CD4-positive, alpha-beta T cell treated with Interleukin-10 for 1 hour (primary cell): ENCODE measurements at regions not wholly inside any gene's neighbourhood (a gene's known extent, or its start where the extent isn't known, plus 50 kb on each side); places are given as distances from the start of the nearest gene placed in this dataset.

Source experiments
- DNase-seq: peaks from one replicate; pipeline ENCODE4 v3.0.0-alpha.2; 2020

DNA sequence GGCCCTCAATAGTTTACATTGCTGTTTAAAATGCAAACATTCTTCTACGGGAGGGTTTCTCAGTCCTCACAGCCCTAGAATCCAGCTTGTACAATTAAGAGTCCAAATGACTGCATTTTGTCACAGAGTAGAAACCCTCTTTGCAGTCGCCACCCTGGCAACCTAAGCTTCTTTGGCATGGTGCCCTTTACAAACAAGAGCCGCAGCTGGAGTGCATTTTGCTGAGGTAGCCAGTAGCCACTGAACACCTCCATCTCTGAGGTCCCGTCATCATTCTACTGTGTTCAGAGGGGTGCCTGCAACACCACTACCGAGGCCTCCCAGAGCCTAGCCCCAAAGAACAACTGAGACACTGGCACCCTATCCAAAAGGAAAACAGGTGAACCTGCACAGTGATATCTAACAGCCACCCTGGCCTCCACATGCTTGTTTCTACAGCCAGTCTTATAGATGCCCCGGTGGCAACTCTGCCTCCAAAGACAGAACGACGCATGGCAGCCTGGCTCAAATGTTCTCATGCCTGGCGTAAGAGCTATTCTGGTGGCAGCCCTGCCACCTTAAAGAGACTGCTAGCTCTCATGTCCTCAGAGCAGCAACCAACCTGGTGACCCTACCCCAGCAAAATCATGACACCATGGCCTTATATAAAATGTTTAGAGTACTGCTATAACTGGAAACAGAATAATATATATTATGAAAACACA is 801.9 kb downstream of the TECRL start:
- DNase-seq = no peak

DNA sequence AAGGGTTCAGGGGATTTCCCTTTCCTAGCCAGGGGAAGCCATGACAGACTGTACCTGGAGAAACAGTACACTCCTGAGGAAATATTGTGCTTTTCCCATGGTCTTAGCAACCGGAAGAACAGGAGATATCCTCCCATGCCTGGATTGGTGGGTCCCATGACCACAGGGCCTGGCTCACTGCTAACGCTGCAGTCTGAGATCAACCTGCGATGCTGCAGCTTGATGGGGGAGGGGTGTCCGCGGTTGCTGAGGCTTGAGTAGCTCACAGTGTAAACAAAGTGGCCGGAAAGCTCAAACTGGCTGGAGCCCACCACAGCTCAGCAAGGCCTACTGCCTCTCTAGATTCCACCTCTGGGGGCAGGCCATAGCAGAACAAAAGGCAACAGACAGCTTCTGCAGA is 819.5 kb downstream of the TECRL start:
- DNase-seq = no peak

DNA sequence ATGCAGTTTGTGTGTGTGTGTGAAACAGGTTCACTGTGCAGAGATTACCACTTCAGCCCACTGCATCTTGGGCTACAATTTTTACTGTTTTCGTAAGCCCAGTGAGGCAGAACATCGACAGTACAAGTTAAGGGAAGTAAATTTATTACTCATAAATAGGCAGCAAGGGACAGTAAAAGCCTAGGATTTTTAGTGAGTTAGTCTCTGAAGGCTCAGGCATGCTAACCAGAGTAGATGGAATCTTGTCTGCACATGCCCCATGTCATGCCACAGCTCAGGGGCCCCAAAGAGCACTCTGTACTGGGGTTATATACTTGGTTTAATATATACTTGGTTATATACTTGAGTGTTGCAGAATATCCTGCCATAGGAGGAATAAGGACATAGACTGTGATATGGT is 825.7 kb downstream of the TECRL start:
- DNase-seq = no peak

DNA sequence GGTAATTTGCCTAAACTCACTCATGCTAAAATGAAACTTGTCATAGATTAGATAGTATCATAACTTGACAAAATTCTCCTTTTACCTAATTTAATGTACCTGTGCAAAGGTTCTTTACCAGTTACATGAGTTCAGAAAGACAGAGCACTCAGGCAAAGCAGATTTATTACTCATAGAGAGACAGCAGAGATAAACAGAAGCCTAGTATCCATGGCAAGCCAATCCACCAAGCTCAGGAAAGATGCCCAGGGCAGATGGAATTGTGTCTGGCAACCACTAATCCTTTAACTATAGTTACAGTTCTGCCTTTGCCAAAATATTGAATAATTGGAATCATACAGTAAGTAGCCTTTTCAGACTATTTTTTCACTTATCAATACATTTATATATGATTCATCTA is 826.2 kb downstream of the TECRL start:
- DNase-seq = no peak

DNA sequence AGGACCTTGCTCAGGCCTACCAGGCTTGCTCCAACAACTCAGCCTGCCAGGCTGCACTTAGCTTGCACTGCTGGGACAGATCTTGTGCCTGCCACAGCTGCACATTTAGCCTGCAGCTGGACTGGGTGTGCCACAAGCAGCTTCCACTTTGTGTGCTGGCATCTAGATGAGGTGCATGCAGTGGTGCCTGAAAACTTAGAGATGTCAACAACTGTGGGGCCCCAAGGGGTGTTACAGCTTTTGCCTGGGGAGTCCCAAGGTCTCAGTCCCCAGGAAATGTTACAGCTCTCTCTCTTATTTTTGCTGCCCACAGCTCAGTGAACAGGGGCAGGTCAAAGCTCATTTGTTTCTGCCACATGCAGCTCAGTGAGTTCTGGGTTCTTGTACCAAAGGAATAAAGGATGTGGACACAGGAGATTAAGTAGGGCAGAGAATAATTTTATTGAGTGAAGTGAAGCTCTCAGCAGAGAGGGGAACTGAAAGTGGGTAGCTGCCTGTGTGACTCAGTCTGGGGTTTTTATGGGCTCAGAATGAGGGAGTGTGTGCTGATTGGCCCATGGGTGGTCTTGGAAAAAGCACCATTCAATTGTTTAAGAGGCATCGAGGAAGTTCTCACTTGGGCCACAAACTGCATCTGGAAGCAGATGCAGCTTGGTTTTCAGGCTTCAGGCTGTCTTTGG is 828.3 kb downstream of the TECRL start:
- no peak for DNase-seq

DNA sequence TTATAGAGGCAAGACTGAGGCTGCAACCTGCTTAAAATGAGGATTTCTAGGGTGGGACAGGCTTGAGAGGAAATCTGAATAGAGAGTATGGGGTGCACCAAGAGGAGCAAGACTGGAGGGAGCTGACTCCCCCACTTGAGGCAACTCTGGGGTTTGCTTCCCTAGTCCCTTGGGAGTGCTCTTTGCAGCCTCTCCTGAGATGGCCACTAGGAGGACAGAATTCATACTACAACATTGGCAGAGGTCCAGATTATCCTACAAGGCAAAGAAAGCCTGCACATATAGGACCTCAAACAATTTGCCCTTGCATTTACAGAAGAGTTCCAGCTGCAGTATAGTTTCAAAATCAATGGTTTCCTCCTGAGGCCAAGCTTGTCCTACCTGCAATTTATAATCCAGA is 830.9 kb downstream of the TECRL start:
- no peak for DNase-seq

DNA sequence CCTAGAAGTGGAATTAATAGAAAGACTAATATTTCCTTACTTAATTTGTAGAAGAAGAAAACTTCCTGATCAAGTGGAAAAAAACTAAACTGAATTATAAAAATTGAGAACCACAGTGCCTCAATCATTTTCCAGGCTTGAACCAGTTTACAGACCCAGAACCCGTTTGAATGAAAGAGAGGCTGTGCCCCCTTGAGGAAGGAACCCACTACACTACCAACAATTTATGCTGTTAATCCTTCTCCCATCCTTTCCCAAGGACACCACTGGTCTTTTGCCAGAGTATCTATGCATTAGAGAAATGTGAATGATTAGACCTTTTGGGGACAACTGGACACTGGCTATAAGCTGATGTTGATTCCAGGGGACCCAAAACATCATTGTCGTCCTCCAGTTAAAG is 842.6 kb downstream of the TECRL start:
- DNase-seq = no peak

DNA sequence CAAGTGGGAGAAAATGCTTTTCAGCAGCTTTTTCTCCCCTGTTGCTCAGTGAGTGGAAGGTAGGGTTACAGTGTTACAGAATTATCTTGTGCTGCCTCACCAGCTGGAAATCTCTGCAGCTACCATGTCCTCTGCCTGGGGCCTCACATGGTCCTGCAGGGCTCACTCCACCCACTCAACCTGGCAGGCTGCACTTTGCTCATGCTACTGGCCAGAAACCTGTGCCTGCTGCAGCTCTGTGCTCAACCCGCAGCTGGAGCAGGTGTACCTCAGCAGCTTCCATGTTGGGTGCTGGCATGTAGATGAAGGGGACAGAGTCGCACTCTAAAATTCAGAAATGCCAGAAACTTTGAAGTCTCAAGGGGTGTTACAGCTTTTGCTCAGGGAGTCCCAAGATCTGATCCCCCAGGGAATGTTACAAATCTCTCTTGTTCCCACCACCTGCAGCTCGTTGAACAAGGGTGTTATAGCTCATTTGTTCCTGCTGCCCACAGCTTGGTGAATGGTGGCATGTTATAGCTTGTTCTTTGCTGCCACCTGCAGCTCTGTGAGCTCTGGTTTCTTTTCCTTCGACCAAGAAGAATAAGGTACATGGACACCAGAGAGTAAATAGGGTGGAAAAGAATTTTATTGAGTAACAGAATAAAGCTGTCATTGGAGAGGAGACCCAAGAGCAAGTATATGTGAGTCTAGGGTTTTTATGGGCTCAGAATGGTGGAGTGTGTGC is 845.8 kb downstream of the TECRL start:
- DNase-seq = no peak

DNA sequence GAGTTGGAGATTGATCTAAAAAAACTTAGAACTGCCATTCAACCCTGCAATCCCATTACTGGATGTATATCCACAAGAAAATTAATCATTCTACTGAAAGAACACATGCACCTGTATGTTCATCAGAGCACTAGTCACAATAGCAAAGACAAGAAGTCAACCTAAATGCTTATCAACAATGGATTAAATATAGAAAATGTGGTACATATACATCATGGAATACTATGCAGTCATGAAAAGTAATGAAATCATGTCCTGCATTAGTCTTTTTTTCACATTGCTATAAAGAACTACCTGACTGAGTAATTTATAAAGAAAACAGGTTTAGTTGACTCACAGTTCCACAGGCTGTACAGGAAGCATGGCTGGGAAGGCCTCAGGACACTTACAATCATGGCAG is 850.5 kb downstream of the TECRL start:
- DNase-seq = no peak

DNA sequence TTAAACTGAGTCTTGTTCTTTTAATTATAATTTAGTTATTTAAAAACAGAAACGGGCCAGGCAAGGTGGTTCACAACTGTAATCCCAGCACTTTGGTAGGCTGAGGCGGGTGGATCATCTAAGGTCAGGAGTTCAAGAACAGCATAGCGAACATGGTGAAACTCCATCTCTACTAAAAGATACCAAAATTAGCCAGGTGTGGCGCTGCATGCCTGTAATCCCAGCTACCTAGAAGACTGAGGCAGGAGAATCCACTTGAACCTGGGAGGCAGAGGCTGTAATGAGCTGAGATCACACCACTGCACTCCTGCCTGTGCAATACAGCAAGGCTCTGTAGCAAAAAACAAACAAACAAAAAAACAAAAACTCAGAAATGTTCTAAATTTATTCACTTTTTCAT is 852.9 kb downstream of the TECRL start:
- DNase-seq = no peak

DNA sequence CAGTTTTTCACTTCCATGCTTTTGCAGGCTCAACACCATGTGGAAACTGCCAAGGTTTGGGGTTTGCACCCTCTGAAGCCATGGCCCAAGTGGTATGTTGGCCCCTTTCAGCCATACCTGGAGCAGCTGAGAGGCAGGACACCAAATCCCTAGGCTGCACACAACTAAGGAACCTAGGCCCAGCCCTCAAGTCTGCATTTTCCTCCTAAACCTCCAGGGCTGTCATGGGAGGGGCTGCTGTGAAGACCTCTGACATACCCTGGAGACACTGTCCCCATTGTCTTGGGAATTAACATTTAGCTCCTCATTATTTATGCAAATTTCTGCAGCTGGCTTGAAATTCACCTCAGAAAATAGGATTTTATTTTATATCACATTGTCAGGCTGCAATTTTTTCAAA is 856.1 kb downstream of the TECRL start:
- no peak for DNase-seq

DNA sequence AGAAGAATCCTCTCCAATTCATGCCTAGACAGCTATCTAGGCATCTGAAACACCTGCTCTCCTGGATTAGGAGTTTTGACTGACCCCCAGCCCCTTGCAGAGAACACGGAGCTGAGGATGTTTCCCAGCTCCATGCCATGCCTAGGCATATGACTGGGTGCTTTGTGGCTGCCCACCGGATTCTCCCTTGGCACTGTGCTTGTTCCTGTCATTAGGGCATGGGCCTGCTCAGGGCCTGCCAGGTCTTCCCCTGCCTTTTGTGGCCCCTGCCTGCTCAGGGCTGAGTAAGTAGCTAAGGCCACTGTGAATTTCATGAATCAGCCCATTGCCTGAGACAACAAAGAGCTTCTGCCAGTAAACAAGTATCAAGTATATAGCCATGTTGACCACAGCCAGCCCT is 867.4 kb downstream of the TECRL start:
- DNase-seq = no peak

DNA sequence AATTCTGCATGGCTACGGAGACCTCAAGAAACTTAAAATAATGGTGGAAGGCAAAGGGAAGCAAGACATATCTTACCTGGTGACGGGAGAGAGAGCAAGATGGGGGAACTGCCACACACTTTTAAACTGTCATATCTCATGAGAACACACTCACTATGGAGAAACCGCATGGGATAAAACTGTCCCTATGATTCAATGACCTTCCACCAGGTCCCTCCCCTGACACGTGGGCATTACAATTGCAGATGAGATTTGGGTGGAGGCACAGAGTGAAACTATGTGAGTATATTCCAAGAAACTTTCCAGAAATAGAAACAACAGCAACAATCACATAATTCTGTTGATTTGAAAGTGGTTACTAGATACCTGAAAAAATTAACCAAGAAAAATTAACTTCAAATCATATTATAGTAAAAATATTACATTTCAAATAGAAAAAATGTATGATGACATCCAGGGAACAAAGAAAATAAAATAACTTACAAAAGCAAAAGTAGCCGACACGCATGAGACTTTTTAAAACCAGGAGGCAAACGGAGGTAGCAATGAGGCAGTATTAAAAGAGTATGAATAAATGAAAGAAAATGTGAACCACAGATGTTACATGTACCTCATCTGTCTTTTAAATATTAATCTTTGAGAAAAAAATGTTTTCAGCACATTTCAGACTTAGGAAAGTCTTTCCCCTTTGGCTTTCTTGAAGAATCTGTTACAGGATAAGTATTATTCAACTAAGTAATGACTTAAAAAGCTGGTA is 879.5 kb downstream of the TECRL start:
- DNase-seq = no peak

DNA sequence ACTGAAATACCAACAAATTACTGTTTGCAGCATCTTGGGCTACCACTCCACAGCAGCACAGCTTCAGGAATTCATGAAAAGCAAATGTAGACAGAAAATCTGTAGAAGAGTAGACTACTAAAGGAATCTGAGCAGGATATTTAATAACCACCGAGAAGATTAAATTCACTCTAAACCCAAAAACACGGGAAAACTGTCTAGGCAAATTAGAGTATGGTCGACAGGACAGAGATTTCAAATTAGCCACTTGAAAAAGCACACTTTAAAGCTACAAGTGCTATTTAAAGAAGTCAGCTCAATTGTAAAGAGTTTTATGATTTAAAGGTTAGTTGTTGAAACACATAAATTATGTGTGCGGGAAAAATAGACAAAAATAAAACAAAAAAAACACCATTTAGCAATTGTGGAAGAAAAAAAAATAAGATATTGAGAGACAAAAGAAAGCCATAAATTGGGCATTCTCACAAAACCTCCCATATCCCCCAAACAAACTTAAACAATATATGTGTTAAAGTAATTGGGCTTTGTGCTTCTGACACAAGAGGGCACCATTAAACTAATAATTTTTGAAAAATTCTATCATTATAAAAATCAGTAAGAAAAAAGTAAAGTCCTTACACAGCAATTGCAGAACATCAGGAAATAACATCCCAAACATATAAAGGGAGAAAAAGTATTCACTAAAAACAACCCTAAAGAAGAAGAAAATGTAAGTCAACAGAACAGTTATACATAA is 880.8 kb downstream of the TECRL start:
- DNase-seq = no peak

DNA sequence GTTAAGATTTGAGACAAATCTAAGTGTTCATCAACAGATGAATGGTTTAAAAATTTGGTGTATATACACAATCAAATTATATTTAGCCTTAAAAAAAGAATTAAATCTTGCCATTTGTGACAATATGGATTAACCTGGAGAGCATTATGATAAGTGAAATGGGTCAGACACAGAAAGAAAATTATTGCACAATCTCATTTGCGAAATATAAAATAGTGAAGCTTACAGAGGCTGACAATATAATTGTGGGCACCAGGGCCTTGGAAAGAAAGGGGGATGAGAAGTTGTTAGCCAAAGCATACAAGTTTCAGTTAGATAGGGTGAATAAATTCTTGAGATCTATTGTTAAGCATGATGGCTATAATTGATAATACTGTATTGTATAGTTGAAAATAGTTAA is 883.0 kb downstream of the TECRL start:
- DNase-seq = no peak

DNA sequence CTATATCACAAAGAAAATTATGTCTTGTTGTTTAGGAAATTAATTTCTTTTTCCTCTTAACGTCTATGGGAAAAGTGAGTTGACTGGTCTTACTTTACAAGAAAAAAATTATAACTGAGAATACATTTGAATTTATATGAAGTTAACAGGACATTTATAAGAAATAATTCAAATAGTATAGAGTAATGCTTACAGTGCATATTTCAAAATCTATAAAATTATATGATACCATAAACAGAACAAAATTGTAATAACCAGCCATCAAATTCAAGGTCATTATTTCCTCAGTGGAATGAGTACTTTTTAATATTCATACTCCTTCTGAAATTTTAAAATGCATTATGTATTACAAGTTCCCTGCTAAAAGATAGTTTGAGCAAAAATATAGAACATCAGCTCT is 884.5 kb downstream of the TECRL start:
- DNase-seq = no peak

DNA sequence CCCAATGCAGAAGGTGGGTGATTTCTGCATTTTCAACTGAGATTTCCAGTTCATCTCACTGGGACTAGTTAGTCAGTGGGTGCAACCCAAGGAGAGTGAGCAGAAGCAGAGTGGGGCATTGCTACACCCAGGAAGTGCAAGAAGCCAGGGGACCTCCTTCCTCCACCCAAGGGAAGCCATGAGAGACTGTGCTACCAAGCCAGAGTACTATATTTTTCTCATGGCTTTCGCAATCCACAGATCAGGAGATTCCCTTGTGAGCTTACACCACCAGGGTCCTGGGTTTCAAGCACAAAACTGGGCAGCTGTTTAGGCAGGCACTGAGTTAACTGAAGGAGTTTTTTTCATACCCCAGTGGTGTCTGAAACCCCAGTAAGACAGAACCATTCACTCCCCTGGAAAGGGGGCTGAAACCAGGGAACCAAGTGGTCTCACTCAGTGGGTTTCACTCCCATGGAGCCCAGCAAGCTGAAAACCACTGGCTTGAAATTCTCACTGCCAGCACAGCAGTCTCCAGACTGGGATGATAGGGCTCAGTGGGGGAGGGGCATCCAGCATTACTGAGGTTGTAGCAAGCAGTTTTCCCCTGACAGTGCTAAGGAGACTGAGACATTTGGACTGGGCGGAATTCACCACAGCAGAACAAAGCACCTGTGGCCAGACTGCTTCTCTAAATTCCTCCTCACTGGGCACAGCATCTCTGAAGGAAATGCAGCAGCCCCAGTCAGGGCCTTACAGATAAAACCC is 903.4 kb downstream of the TECRL start:
- DNase-seq = no peak

DNA sequence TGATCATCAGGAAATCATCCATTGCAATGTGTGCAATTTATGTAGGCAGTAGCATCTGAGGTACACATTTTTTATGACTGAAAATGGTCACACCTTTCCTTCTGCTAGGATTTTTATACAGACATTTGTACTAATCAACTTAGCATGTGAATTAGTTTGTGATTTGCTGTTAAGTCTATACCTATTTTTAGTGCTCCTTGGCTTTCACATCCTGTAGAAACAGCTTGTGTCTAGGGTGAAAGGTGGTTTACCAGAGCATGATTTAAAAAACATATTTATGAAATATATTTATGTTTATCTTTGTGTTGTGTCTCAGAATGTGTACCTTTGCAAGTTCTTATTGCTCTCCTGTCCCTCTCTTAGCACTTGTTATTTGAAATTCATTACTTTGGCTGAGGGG is 916.0 kb downstream of the TECRL start:
- no peak for DNase-seq

DNA sequence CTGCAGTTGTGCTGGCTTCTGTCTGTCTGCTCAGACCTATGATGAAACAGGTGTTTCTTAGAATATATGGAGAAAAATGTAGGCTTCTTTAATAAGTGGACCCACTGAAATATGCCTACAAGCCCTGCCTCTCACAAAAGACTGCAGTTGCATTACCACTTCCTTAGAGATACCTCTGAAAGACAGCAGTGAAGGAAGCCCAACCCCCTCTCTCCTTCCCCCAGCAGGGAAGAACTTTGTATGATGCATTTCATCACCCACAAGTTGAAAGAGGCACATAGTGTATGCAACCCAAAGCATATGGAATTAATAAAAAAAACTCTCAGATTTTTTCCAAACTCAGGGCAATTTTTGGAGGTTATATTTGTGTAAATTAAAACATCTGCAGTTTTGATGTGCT is 916.7 kb downstream of the TECRL start:
- no peak for DNase-seq

DNA sequence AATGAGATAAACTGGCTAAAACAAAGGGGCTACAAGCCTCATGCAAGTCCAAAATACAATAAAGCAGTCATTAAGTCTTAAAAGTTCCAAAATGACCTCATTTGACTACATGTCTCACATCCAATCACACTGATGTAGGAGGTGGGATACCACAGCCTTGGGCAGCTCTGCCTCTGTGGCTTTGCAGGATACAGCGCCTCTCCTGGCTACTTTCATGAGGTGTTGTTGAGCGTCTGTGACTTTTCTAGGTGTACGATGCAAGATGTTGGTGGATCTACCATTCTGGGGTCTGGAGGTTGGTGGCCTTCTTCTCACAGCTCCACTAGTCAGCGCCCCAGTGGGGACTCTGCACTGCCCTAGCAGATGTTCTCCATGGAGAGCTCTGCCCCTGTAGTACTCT is 944.9 kb downstream of the TECRL start:
- no peak for DNase-seq

DNA sequence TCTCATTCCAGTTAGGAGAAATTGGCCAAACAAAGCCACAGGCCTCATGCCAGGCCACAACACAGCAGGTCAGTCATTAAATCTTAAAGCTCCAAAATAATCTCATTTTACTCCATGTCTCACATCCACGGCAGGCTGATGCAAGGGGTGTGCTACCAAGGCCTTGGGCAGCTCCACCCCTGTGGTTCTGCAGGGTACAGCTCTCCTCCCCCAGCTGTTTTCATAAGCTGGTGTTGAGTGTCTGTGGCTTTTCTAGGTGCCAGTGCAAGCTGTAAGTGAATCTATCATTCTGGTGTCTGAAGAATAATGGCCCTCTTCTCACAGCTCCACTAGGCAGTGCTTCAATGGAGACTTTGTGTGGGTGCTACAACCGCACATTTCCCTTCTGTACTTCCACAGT is 949.2 kb downstream of the TECRL start:
- DNase-seq = no peak

DNA sequence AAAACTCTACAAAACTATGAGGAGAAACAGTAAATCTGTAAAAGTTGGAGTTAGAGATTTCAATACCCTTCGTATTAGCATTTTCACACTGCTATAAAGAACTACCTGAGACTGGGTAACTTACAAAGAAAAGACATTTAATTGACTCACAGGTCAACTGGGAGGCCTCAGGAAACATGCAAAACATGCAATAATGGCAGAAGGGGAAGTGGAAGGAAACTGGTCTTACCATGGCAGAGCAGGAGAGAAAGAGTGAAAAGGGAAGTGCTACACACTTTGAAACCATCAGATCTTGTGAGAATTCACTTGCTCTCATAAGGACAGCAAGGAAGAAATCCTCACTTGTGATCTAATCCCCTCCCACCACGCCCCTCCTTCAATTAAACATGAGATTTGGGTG is 949.9 kb downstream of the TECRL start:
- no peak for DNase-seq
